Tibial nerve (tissue), 3 donors: ENCODE measurements at regions not wholly inside any gene's neighbourhood (a gene's known extent, or its start where the extent isn't known, plus 50 kb on each side); places are given as distances from the start of the nearest gene placed in this dataset.

ENCODE experiments used
- POLR2A ChIP-seq, 2 donors: fragments of 450-650 bp; IDR thresholded peaks; one replicate each; pipeline ENCODE4 v1.6.1; 2017; ENCODE audit warnings: antibody characterized with exemption in 2 of 2, mild to moderate bottlenecking in 2 of 2, moderate library complexity in 2 of 2
- TF ChIP-seq, protein P1 (sequence below), 5 experiments: fragments of 200-600 bp in 3 of 5; fragments of 450-650 bp in 2 of 5; sonication (generic) in 3 of 5; IDR thresholded peaks; one replicate each; pipeline ENCODE4 v1.5.1; 2016 to 2019; ENCODE audit warnings: antibody characterized with exemption in 5 of 5, mild to moderate bottlenecking in 3 of 5, moderate library complexity in 2 of 5

DNA sequence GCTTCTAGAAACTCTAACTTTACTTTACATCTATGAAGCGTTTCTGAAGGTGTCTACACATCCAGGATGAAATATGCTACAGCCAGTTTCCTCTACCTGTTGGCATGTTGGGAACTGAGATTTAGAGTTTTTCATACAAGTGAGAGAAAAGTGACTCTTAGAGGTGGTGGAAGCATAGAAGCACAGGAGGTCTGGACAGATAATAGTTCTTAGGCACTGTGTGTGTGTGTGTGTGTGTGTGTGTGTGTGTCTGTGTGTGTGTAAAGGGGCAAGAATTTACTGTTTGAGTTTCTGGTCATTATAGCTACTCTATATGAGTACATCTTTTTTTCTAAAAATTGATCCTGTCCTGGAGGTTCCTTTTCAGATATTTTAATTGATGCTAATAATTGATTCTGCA, 110.7 kb upstream of the MTPN start:
- TF ChIP-seq POLR2A (IDR thresholded peaks at IDR 0.05), result no peak
- TF ChIP-seq, protein P1, sequence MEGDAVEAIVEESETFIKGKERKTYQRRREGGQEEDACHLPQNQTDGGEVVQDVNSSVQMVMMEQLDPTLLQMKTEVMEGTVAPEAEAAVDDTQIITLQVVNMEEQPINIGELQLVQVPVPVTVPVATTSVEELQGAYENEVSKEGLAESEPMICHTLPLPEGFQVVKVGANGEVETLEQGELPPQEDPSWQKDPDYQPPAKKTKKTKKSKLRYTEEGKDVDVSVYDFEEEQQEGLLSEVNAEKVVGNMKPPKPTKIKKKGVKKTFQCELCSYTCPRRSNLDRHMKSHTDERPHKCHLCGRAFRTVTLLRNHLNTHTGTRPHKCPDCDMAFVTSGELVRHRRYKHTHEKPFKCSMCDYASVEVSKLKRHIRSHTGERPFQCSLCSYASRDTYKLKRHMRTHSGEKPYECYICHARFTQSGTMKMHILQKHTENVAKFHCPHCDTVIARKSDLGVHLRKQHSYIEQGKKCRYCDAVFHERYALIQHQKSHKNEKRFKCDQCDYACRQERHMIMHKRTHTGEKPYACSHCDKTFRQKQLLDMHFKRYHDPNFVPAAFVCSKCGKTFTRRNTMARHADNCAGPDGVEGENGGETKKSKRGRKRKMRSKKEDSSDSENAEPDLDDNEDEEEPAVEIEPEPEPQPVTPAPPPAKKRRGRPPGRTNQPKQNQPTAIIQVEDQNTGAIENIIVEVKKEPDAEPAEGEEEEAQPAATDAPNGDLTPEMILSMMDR (IDR thresholded peaks at IDR 0.05), result no peak
